Loucy (cell line): ENCODE measurements at regions not wholly inside any gene's neighbourhood (a gene's known extent, or its start where the extent isn't known, plus 50 kb on each side); places are given as distances from the start of the nearest gene placed in this dataset.

ENCODE experiments used
- H2AFZ ChIP-seq: fragments of 200-600 bp; sonication (generic); 2 replicates; pipeline ENCODE4 v1.6.0; 2016; ENCODE audit warnings: antibody characterized with exemption, mild to moderate bottlenecking, low read length, moderate library complexity
- H3F3A ChIP-seq: fragments of 200-600 bp; 2 replicates; pipeline ENCODE4 v1.6.0; 2016; ENCODE audit warnings: antibody characterized with exemption, low read depth, mild to moderate bottlenecking
- H3K27me3 ChIP-seq: fragments of 200-600 bp; sonication (generic); 2 replicates; pipeline ENCODE4 v1.6.1; 2014; ENCODE audit warnings: low read length, mild to moderate bottlenecking; ENCODE audit not compliant: insufficient read depth, poor library complexity, severe bottlenecking
- H3K36me3 ChIP-seq: fragments of 200-600 bp; sonication (generic); 2 replicates; pipeline ENCODE4 v1.6.1; 2016; ENCODE audit warnings: low read length; ENCODE audit not compliant: insufficient read depth
- H3K4me1 ChIP-seq: fragments of 200-600 bp; sonication (generic); 2 replicates; pipeline ENCODE4 v1.5.1; 2014; ENCODE audit warnings: low read length, mild to moderate bottlenecking; ENCODE audit not compliant: insufficient read depth, poor library complexity, severe bottlenecking
- H3K4me2 ChIP-seq: fragments of 200-600 bp; sonication (generic); 2 replicates; pipeline ENCODE4 v1.6.0; 2014; ENCODE audit warnings: antibody characterized with exemption, low read length, low read depth, mild to moderate bottlenecking; ENCODE audit not compliant: poor library complexity, severe bottlenecking
- H3K4me3 ChIP-seq: fragments of 200-600 bp; sonication (generic); 2 replicates; pipeline ENCODE4 v1.5.1; 2014; ENCODE audit warnings: low read length, mild to moderate bottlenecking, mixed read lengths; ENCODE audit not compliant: poor library complexity, severe bottlenecking
- H3K79me2 ChIP-seq: fragments of 200-600 bp; sonication (generic); 2 replicates; pipeline ENCODE4 v1.6.1; 2014; ENCODE audit warnings: low read length; ENCODE audit not compliant: insufficient read depth
- H3K9ac ChIP-seq: fragments of 200-600 bp; sonication (generic); 2 replicates; pipeline ENCODE4 v1.6.0; 2014; ENCODE audit warnings: mild to moderate bottlenecking, low read depth, low read length, moderate library complexity; ENCODE audit not compliant: poor library complexity, severe bottlenecking
- H3K9me2 ChIP-seq: fragments of 200-600 bp; sonication (generic); replicated peaks from 2 replicates; pipeline ENCODE4 v1.6.1; 2016; ENCODE audit warnings: low read depth, low read length, mixed read lengths
- H3K9me3 ChIP-seq: fragments of 200-600 bp; sonication (generic); 2 replicates; pipeline ENCODE4 v1.6.1; 2014; ENCODE audit warnings: mild to moderate bottlenecking, antibody characterized with exemption, low read length, low read depth; ENCODE audit not compliant: insufficient read depth
- H4K20me1 ChIP-seq: fragments of 200-600 bp; sonication (generic); 2 replicates; pipeline ENCODE4 v1.6.0; 2014; ENCODE audit warnings: antibody characterized with exemption, low read length, mild to moderate bottlenecking; ENCODE audit not compliant: insufficient read depth, poor library complexity, severe bottlenecking
- CTCF ChIP-seq: fragments of 200-600 bp; sonication (generic); conservative IDR thresholded peaks from 2 replicates; pipeline ENCODE4 v1.5.1; 2014; ENCODE audit warnings: mild to moderate bottlenecking, antibody characterized with exemption, low read length
- EZH2phosphoT487 ChIP-seq: fragments of 200-600 bp; IDR thresholded peaks from 2 replicates; pipeline ENCODE4 v1.6.1; 2018; ENCODE audit warnings: antibody characterized with exemption, mild to moderate bottlenecking, moderate library complexity, borderline replicate concordance

- no peaks in the 10 kb centered on the region for H3K4me1 ChIP-seq
- no peak overlapping the region for H2AFZ ChIP-seq
- no peak overlapping the region for H3K4me2 ChIP-seq
- H3K4me3 ChIP-seq: no peak overlapping the region
- H3K27me3 ChIP-seq: no peaks in the 10 kb centered on the region
- no peak overlapping the region for H3K9ac ChIP-seq
- H3F3A ChIP-seq: no peaks in the 10 kb centered on the region
- H3K9me3 ChIP-seq: no peaks in the 10 kb centered on the region
- 0 out of 2 replicates have a peak, but pooled peaks cover 4% of the 10 kb centered on the region for H3K9me2 ChIP-seq
- no peaks in the 10 kb centered on the region for H3K36me3 ChIP-seq
- H4K20me1 ChIP-seq: no peaks in the 10 kb centered on the region
- no peak for TF ChIP-seq CTCF
- no peak for TF ChIP-seq EZH2phosphoT487
- H3K79me2 ChIP-seq: no peaks in the 10 kb centered on the region
Observed at GRCh38 chr6:66435321-66435720, 728.3 kb upstream of the EYS start.

- no peak overlapping the region for H3K9ac ChIP-seq
- no peak overlapping the region for H3K4me2 ChIP-seq
- no peaks in the 10 kb centered on the region for H3K27me3 ChIP-seq
- H3K4me3 ChIP-seq: no peak overlapping the region
- TF ChIP-seq EZH2phosphoT487: no peak
- no peak for TF ChIP-seq CTCF
- H4K20me1 ChIP-seq: no peaks in the 10 kb centered on the region
- H2AFZ ChIP-seq: no peak overlapping the region
- no peaks in the 10 kb centered on the region for H3K9me3 ChIP-seq
- H3F3A ChIP-seq: no peaks in the 10 kb centered on the region
- no peaks in the 10 kb centered on the region for H3K79me2 ChIP-seq
- no peaks in the 10 kb centered on the region for H3K36me3 ChIP-seq
- no peaks in the 10 kb centered on the region for H3K4me1 ChIP-seq
- no peaks in the 10 kb centered on the region for H3K9me2 ChIP-seq
Observed at GRCh38 chr6:66429210-66429609, 722.2 kb upstream of the EYS start.

GRCh38 chr6:66423047-66423446, 716.0 kb upstream of the EYS start:
- Histone ChIP-seq H3K27me3 (no peaks in the 10 kb centered on the region), H3K4me2 (no peak overlapping the region), H3K9me2 (no peaks in the 10 kb centered on the region), H3K79me2 (no peaks in the 10 kb centered on the region), H3K4me1 (no peaks in the 10 kb centered on the region), H3F3A (no peaks in the 10 kb centered on the region), H4K20me1 (no peaks in the 10 kb centered on the region), H3K9ac (no peak overlapping the region), H3K36me3 (no peaks in the 10 kb centered on the region), H3K9me3 (no peaks in the 10 kb centered on the region), H2AFZ (no peak overlapping the region), H3K4me3 (no peak overlapping the region)
- TF ChIP-seq CTCF: no peak
